ENCODE measurements at regions not wholly inside any gene's neighbourhood (a gene's known extent, or its start where the extent isn't known, plus 50 kb on each side); places are given as distances from the start of the nearest gene placed in this dataset.

DNA sequence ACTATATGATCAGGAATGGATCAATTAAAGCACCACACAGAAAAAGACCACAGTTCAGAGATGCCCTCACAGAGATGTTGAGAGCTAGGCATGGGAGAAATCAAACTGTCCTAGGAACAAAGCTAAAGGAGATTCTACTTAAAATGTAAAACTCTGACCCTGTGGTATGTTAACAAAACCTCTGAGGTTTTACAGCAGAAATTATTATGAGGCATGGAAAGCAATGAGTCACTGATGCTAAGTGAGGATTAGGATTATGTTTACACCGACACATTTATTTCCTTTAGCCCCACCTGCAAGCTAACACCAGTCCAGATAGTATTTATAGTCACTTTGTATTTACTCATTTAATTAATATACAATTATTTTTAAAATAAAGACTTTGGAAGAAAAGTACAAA lies 1242.2 kb downstream of the OTOL1 start:
- TF ChIP-seq YY1 (IDR thresholded peaks at IDR 0.05; ENCODE audit: low read depth): no peak
- TF ChIP-seq, protein P1, sequence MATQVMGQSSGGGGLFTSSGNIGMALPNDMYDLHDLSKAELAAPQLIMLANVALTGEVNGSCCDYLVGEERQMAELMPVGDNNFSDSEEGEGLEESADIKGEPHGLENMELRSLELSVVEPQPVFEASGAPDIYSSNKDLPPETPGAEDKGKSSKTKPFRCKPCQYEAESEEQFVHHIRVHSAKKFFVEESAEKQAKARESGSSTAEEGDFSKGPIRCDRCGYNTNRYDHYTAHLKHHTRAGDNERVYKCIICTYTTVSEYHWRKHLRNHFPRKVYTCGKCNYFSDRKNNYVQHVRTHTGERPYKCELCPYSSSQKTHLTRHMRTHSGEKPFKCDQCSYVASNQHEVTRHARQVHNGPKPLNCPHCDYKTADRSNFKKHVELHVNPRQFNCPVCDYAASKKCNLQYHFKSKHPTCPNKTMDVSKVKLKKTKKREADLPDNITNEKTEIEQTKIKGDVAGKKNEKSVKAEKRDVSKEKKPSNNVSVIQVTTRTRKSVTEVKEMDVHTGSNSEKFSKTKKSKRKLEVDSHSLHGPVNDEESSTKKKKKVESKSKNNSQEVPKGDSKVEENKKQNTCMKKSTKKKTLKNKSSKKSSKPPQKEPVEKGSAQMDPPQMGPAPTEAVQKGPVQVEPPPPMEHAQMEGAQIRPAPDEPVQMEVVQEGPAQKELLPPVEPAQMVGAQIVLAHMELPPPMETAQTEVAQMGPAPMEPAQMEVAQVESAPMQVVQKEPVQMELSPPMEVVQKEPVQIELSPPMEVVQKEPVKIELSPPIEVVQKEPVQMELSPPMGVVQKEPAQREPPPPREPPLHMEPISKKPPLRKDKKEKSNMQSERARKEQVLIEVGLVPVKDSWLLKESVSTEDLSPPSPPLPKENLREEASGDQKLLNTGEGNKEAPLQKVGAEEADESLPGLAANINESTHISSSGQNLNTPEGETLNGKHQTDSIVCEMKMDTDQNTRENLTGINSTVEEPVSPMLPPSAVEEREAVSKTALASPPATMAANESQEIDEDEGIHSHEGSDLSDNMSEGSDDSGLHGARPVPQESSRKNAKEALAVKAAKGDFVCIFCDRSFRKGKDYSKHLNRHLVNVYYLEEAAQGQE (IDR thresholded peaks at IDR 0.05; ENCODE audit: low read depth): no peak
- TF ChIP-seq CEBPB (IDR thresholded peaks at IDR 0.05): no peak
- TF ChIP-seq RAD21 (IDR thresholded peaks at IDR 0.05; ENCODE audit: low read depth): no peak
- TF ChIP-seq TCF12 (IDR thresholded peaks at IDR 0.05; ENCODE audit: low read depth): no peak
- TF ChIP-seq EGR1 (IDR thresholded peaks at IDR 0.05): no peak

DNA sequence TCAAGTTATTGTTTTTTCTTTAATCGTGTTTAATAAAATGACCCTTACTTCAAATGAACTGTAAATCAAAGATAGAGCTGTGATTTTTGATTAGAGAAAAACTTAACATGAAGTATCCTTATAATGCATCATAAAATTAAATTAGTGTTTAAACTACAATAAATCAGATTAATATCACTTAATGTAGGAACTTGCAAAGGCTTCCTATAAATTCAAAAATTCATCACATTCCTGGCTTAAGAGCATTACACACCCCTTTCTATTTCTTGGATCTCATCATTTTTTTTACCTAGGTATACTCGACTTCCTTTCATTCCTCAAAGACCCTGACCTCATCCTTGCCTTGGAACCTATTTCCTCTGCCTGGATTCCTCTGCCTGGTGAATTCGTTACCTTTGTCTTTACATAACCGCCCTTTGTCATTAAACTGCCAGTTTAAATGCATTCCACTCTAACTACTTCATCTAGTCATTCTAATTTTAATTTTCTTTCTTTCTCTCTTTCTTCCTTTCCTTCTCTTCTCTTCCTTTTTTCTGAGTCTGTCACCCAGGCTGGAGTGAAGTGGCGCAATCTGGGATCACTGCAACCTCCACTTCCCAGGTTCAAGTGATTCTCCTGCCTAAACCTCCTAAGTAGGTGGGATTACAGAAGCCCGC lies 1244.5 kb downstream of the OTOL1 start:
- TF ChIP-seq, protein P1 (IDR thresholded peaks at IDR 0.05; ENCODE audit: low read depth): no peak
- TF ChIP-seq CREB1 (IDR thresholded peaks at IDR 0.05; ENCODE audit: low read depth): no peak
- no peak for TF ChIP-seq ZBTB7A (IDR thresholded peaks at IDR 0.05; ENCODE audit: low read depth)
- no peak for TF ChIP-seq CEBPB (IDR thresholded peaks at IDR 0.05)
- no peak for TF ChIP-seq FOXM1 (IDR thresholded peaks at IDR 0.05; ENCODE audit: borderline replicate concordance, low read depth)
- TF ChIP-seq TAF1 (IDR thresholded peaks at IDR 0.05; ENCODE audit: low read depth): no peak
- no peak for TF ChIP-seq RAD21 (IDR thresholded peaks at IDR 0.05; ENCODE audit: low read depth)
- TF ChIP-seq, protein P2, sequence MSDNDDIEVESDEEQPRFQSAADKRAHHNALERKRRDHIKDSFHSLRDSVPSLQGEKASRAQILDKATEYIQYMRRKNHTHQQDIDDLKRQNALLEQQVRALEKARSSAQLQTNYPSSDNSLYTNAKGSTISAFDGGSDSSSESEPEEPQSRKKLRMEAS (IDR thresholded peaks at IDR 0.05): no peak
- no peak for TF ChIP-seq TEAD4 (IDR thresholded peaks at IDR 0.05)
- TF ChIP-seq EP300 (IDR thresholded peaks at IDR 0.05; ENCODE audit: borderline replicate concordance): no peak
- TF ChIP-seq EGR1 (IDR thresholded peaks at IDR 0.05): no peak
- no peak for TF ChIP-seq YY1 (IDR thresholded peaks at IDR 0.05; ENCODE audit: low read depth)
- no peak for TF ChIP-seq NFIC (IDR thresholded peaks at IDR 0.05)
- no peak for TF ChIP-seq TCF12 (IDR thresholded peaks at IDR 0.05; ENCODE audit: low read depth)
- no peak for TF ChIP-seq USF1 (IDR thresholded peaks at IDR 0.05)

GRCh38 chr3:162742159-162742717 lies 1245.6 kb downstream of the OTOL1 start:
- TF ChIP-seq, protein P1 (IDR thresholded peaks at IDR 0.05; ENCODE audit: low read depth): no peak
- TF ChIP-seq NFIC (IDR thresholded peaks at IDR 0.05) (no peak), EGR1 (IDR thresholded peaks at IDR 0.05) (no peak), YY1 (IDR thresholded peaks at IDR 0.05; ENCODE audit: low read depth) (no peak), TAF1 (IDR thresholded peaks at IDR 0.05; ENCODE audit: low read depth) (no peak), USF1 (IDR thresholded peaks at IDR 0.05) (no peak), RAD21 (IDR thresholded peaks at IDR 0.05; ENCODE audit: low read depth) (no peak), ZBTB7A (IDR thresholded peaks at IDR 0.05; ENCODE audit: low read depth) (no peak), TEAD4 (IDR thresholded peaks at IDR 0.05) (no peak), TCF12 (IDR thresholded peaks at IDR 0.05; ENCODE audit: low read depth) (no peak), FOXM1 (IDR thresholded peaks at IDR 0.05; ENCODE audit: borderline replicate concordance, low read depth) (no peak), CREB1 (IDR thresholded peaks at IDR 0.05; ENCODE audit: low read depth) (no peak), CEBPB (IDR thresholded peaks at IDR 0.05) (no peak), EP300 (IDR thresholded peaks at IDR 0.05; ENCODE audit: borderline replicate concordance) (no peak)
- TF ChIP-seq, protein P2 (IDR thresholded peaks at IDR 0.05): no peak

- TF ChIP-seq FOXM1 (IDR thresholded peaks at IDR 0.05; ENCODE audit: borderline replicate concordance, low read depth) (no peak), TEAD4 (IDR thresholded peaks at IDR 0.05) (no peak), RAD21 (IDR thresholded peaks at IDR 0.05; ENCODE audit: low read depth) (no peak), EGR1 (IDR thresholded peaks at IDR 0.05) (no peak), EP300 (IDR thresholded peaks at IDR 0.05; ENCODE audit: borderline replicate concordance) (no peak), TAF1 (IDR thresholded peaks at IDR 0.05; ENCODE audit: low read depth) (no peak), CEBPB (IDR thresholded peaks at IDR 0.05) (no peak), USF1 (IDR thresholded peaks at IDR 0.05) (no peak), ZBTB7A (IDR thresholded peaks at IDR 0.05; ENCODE audit: low read depth) (no peak), YY1 (IDR thresholded peaks at IDR 0.05; ENCODE audit: low read depth) (no peak), NFIC (IDR thresholded peaks at IDR 0.05) (no peak), TCF12 (IDR thresholded peaks at IDR 0.05; ENCODE audit: low read depth) (no peak), CREB1 (IDR thresholded peaks at IDR 0.05; ENCODE audit: low read depth) (no peak)
- TF ChIP-seq, protein P1 (IDR thresholded peaks at IDR 0.05; ENCODE audit: low read depth): no peak
- TF ChIP-seq, protein P2 (IDR thresholded peaks at IDR 0.05): no peak
Observed at GRCh38 chr3:162743091-162743490, 1246.5 kb downstream of the OTOL1 start.
